CD14-positive monocyte (primary cell): ENCODE measurements at regions not wholly inside any gene's neighbourhood (a gene's known extent, or its start where the extent isn't known, plus 50 kb on each side); places are given as distances from the start of the nearest gene placed in this dataset.

Experiments used
- DNase-seq, 3 donors: peaks; one replicate each; pipeline ENCODE4 v3.0.0-alpha.2; 2011 to 2022
- H2AFZ ChIP-seq: 2 replicates; pipeline ENCODE4 v1.6.0; 2012; ENCODE audit warnings: mild to moderate bottlenecking, low read depth, low read length, inconsistent platforms; ENCODE audit not compliant: insufficient read depth, poor library complexity, severe bottlenecking
- H3K27ac ChIP-seq, 2 donors: 1 replicate in 1 of 2; 2 replicates in 1 of 2; pipeline ENCODE4 v1.5.1; 2012 to 2013; ENCODE audit warnings: low read length in 2 of 2, control low read depth in 1 of 2, inconsistent platforms in 1 of 2, low read depth in 1 of 2, mild to moderate bottlenecking in 1 of 2
- H3K27me3 ChIP-seq, 2 donors: one replicate each; pipeline versions ENCODE4 v1.6.0 to v1.6.1; 2011 to 2013; ENCODE audit warnings: low read length in 2 of 2; ENCODE audit not compliant: control insufficient read depth in 2 of 2, insufficient read depth in 2 of 2
- H3K36me3 ChIP-seq, 2 donors: replicated peaks in 1 of 2; 1 replicate in 1 of 2; 2 replicates in 1 of 2; pipeline versions ENCODE4 v1.5.1 to v1.6.1; 2012 to 2013; ENCODE audit warnings: low read length in 2 of 2, control low read depth in 1 of 2, inconsistent platforms in 1 of 2, mild to moderate bottlenecking in 1 of 2; ENCODE audit not compliant: insufficient read depth in 2 of 2, control insufficient read depth in 1 of 2
- H3K4me1 ChIP-seq, 2 donors: 1 replicate in 1 of 2; 2 replicates in 1 of 2; pipeline versions ENCODE4 v1.5.1 to v1.6.1; 2012 to 2013; ENCODE audit warnings: low read length in 2 of 2, control low read depth in 1 of 2, inconsistent platforms in 1 of 2, mild to moderate bottlenecking in 1 of 2, moderate library complexity in 1 of 2; ENCODE audit not compliant: insufficient read depth in 2 of 2, control insufficient read depth in 1 of 2
- H3K4me2 ChIP-seq: replicated peaks from 2 replicates; pipeline ENCODE3; 2012; ENCODE audit warnings: low read length, moderate library complexity, mild to moderate bottlenecking; ENCODE audit not compliant: poor library complexity, severe bottlenecking; ENCODE audit errors: extremely low read depth
- H3K4me3 ChIP-seq, 3 experiments: fragments of 200-600 bp in 1 of 3; sonication (generic) in 1 of 3; replicated peaks in 1 of 3; 1 replicate in 2 of 3; 2 replicates in 1 of 3; pipeline ENCODE4 v1.5.1; 2011 to 2013; ENCODE audit warnings: low read length in 3 of 3, mild to moderate bottlenecking in 3 of 3, control low read depth in 2 of 3, low read depth in 2 of 3, inconsistent platforms in 1 of 3, moderate library complexity in 1 of 3
- H3K79me2 ChIP-seq: 2 replicates; pipeline ENCODE4 v1.6.0; 2012; ENCODE audit warnings: mild to moderate bottlenecking, control low read depth, inconsistent platforms, low read length, moderate library complexity; ENCODE audit not compliant: insufficient read depth
- H3K9ac ChIP-seq: 2 replicates; pipeline ENCODE4 v1.6.0; 2017; ENCODE audit warnings: low read length, mild to moderate bottlenecking; ENCODE audit not compliant: insufficient read depth, poor library complexity, severe bottlenecking
- H3K9me3 ChIP-seq, 2 donors: replicated peaks in 1 of 2; 1 replicate in 1 of 2; 2 replicates in 1 of 2; pipeline versions ENCODE4 v1.5.1 to v1.6.1; 2012 to 2013; ENCODE audit warnings: low read length in 2 of 2, control low read depth in 1 of 2; ENCODE audit not compliant: control insufficient read depth in 1 of 2, insufficient read depth in 1 of 2
- H4K20me1 ChIP-seq: 2 replicates; pipeline ENCODE4 v1.6.0; 2012; ENCODE audit warnings: mild to moderate bottlenecking, low read length, control low read depth, moderate library complexity; ENCODE audit not compliant: insufficient read depth
- H3K27ac Mint-ChIP-seq, 7 donors: one replicate each; pipeline ENCODE4 v1.8.0; 2020; ENCODE audit warnings: mild to moderate bottlenecking in 7 of 7, mixed read lengths in 7 of 7, moderate library complexity in 6 of 7, inconsistent platforms in 2 of 7
- H3K27me3 Mint-ChIP-seq, 3 donors: one replicate each; pipeline ENCODE4 v1.8.0; 2021 to 2022; ENCODE audit warnings: low read depth in 3 of 3, mild to moderate bottlenecking in 3 of 3, mixed read lengths in 3 of 3, moderate library complexity in 3 of 3, inconsistent platforms in 1 of 3
- H3K36me3 Mint-ChIP-seq, 2 donors: one replicate each; pipeline ENCODE4 v1.8.0; 2020; ENCODE audit warnings: mixed read lengths in 2 of 2, inconsistent platforms in 1 of 2, mild to moderate bottlenecking in 1 of 2
- H3K4me1 Mint-ChIP-seq: one replicate; pipeline ENCODE4 v1.8.0; 2020; ENCODE audit warnings: mild to moderate bottlenecking, mixed read lengths
- H3K4me3 Mint-ChIP-seq, 2 donors: one replicate each; pipeline ENCODE4 v1.8.0; 2020; ENCODE audit warnings: mild to moderate bottlenecking in 2 of 2, mixed read lengths in 2 of 2, moderate library complexity in 1 of 2
- H3K9me3 Mint-ChIP-seq, 7 donors: one replicate each; pipeline ENCODE4 v1.8.0; 2020 to 2022; ENCODE audit warnings: mixed read lengths in 7 of 7, mild to moderate bottlenecking in 6 of 7, moderate library complexity in 6 of 7, inconsistent platforms in 2 of 7
- CTCF ChIP-seq: fragments of 200-600 bp; IDR thresholded peaks from one replicate; pipeline ENCODE4 v1.8.0; 2022; ENCODE audit warnings: antibody characterized with exemption, mild to moderate bottlenecking
- WGBS: methylation state at CpG from one replicate; pipeline ENCODE4 v1.1.5; 2013; ENCODE audit warnings: missing lambda C conversion rate; ENCODE audit not compliant: insufficient coverage; 5-methylcytosine and 5-hydroxymethylcytosine counted together
- intact Hi-C, 2 donors: fragments of 100-400 bp; cut with micrococcal nuclease; formaldehyde crosslinking; loops; one replicate each; pipeline versions ENCODE4 v1.15.0 to v1.15.1; 2023

- no peak overlapping the region for H2AFZ ChIP-seq
- no peak overlapping the region for H3K4me2 ChIP-seq
- Mint-ChIP-seq H3K27ac (no peak overlapping the region), H3K36me3 (no peaks in the 10 kb centered on the region), H3K9me3 (peaks cover 0 to 7% (median 0%) of the 10 kb centered on the region in 7 donors), H3K27me3 (peaks cover 3 to 13% (median 4%) of the 10 kb centered on the region in 3 donors), H3K4me3 (no peak overlapping the region), H3K4me1 (peaks cover 40% of the 10 kb centered on the region)
- peaks cover 0 to 10% of the 10 kb centered on the region in 2 donors for H3K27me3 ChIP-seq
- no peaks in the 10 kb centered on the region for H3K79me2 ChIP-seq
- peaks cover 18 to 20% of the 10 kb centered on the region in 2 donors for H3K4me1 ChIP-seq
- H3K27ac ChIP-seq: no peak overlapping the region
- DNase-seq: no peak
- WGBS: no CpG with 5 or more reads among the region's 4 CpGs
- H3K9me3 ChIP-seq: no peaks in the 10 kb centered on the region
- TF ChIP-seq CTCF: no peak
- no peaks in the 10 kb centered on the region for H4K20me1 ChIP-seq
- H3K9ac ChIP-seq: no peak overlapping the region
- intact Hi-C loops: no loop called here
- no peaks in the 10 kb centered on the region for H3K36me3 ChIP-seq
- H3K4me3 ChIP-seq: no peak overlapping the region
Observed at GRCh38 chr10:121027371-121027770, 176.2 kb downstream of the WDR11 start.

GRCh38 chr10:121032460-121032859 is 181.3 kb downstream of the WDR11 start:
- 92% methylated on average over 2 of the region's 3 CpGs for WGBS
- H2AFZ ChIP-seq: no peak overlapping the region

More at GRCh38 chr10:121032460-121032859, 181.3 kb downstream of the WDR11 start:
- H3K9me3 ChIP-seq: no peaks in the 10 kb centered on the region
- H3K4me1 Mint-ChIP-seq: peaks cover 6% of the 10 kb centered on the region
- H3K9me3 Mint-ChIP-seq: peaks cover 0 to 8% (median 4%) of the 10 kb centered on the region in 7 donors
- no peaks in the 10 kb centered on the region for H3K36me3 Mint-ChIP-seq
- no peaks in the 10 kb centered on the region for H4K20me1 ChIP-seq
- no peak overlapping the region for H3K4me3 Mint-ChIP-seq
- no peaks in the 10 kb centered on the region for H3K79me2 ChIP-seq
- H3K4me3 ChIP-seq: no peak overlapping the region
- H3K36me3 ChIP-seq: no peaks in the 10 kb centered on the region
- no peak for TF ChIP-seq CTCF
- H3K27me3 Mint-ChIP-seq: peaks cover 0 to 11% (median 2%) of the 10 kb centered on the region in 3 donors
- no peak overlapping the region for H3K27ac ChIP-seq
- H3K27ac Mint-ChIP-seq: no peak overlapping the region
- H3K4me1 ChIP-seq: no peaks in the 10 kb centered on the region
- H3K9ac ChIP-seq: no peak overlapping the region
- peaks cover 0 to 14% of the 10 kb centered on the region in 2 donors for H3K27me3 ChIP-seq
- intact Hi-C loops: no loop called here
- DNase-seq: no peak
- H3K4me2 ChIP-seq: no peak overlapping the region
